GM12873 (cell line): ENCODE measurements at regions not wholly inside any gene's neighbourhood (a gene's known extent, or its start where the extent isn't known, plus 50 kb on each side); places are given as distances from the start of the nearest gene placed in this dataset.

Source experiments
- TF ChIP-seq, protein P1 (sequence below): IDR thresholded peaks from 2 replicates; pipeline ENCODE4 v1.5.1; 2012; ENCODE audit warnings: low read depth, mild to moderate bottlenecking, moderate library complexity, low read length, control low read depth; ENCODE audit not compliant: insufficient read depth; ENCODE audit errors: missing control alignments

DNA sequence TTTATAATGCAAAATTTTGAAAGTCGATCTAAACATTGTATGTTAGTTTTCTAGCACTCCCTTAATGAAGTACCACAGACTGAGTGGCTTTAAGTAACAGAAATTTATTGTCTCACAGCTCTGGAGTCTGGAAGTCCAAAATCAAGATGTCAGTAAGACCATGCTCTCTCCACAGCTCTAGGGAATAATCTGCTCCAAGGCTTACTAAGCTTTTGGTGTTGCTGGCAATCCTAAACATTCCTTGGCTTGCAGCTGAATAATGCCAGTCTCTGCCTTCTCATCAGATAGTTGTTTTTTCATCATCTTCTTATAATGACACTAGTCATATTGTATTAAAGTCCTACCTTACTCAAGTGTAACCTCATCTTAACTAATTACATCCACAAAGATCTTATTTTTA, 102.2 kb downstream of the RASSF9 start:
- TF ChIP-seq, protein P1, sequence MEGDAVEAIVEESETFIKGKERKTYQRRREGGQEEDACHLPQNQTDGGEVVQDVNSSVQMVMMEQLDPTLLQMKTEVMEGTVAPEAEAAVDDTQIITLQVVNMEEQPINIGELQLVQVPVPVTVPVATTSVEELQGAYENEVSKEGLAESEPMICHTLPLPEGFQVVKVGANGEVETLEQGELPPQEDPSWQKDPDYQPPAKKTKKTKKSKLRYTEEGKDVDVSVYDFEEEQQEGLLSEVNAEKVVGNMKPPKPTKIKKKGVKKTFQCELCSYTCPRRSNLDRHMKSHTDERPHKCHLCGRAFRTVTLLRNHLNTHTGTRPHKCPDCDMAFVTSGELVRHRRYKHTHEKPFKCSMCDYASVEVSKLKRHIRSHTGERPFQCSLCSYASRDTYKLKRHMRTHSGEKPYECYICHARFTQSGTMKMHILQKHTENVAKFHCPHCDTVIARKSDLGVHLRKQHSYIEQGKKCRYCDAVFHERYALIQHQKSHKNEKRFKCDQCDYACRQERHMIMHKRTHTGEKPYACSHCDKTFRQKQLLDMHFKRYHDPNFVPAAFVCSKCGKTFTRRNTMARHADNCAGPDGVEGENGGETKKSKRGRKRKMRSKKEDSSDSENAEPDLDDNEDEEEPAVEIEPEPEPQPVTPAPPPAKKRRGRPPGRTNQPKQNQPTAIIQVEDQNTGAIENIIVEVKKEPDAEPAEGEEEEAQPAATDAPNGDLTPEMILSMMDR = no peak

DNA sequence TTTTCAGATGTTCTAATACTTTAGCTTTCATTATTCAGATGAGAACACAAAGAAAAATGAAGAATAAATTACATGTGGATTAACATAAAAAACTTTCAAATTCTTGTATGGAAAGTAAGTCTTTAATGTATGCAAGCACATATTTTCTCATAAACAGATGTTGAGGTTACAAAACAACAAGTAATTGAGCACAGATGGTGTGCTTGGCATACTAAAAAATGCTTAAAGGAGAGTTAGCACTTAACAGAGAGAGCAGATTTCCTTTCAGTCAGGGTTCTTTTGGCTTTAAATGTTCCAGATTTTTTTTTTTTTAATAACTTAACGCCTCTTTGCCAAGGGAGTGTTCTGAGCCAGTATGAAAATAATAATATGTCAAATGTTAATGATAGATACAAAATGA, 96.0 kb downstream of the RASSF9 start:
- TF ChIP-seq, protein P1 = no peak

DNA sequence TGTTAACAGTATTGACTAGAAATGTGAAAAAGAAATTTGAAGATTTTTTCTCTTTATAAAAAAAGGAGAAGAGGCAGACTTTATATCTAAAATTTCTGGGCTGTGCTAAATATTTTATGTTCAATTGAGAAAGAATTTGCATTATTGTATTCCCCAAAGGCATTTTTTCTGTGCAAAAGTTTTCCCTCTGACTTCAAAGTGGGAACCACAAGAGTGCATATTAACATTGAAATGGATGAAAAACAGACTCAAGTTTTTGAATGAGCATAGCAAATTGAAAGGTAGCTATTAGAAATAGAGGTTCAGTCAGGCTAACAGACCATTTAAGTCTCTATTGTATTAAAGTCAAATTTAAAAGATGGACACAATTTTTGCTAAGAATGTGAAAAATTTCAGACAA, 95.2 kb downstream of the RASSF9 start:
- TF ChIP-seq, protein P1 = no peak

DNA sequence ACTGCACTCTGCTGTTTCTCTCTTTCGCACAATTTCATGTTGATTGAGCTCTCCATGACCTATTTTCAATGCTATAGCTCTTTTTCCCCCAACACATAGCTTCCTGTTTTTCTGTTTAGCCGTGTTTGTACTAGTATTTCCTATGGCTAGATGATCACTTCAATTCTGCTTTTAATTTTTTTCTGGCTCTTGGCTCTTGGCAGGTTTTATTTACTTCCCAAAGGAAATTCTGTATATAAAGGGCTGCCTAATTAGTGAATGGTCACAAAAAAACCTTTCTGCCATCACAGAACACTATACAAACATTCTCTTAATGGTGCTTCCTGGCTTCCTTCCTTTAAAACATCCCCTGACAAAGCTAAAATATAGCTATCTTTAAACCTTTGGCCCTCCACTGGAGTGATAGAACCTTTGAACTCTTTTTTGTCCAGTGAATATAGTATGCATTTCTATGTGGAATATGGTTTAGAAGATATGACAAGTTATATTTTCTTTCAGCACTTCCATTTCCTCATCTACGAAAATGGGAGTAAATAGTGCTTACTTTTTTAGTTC, 88.2 kb downstream of the RASSF9 start:
- TF ChIP-seq, protein P1 = no peak
